Testis (tissue), 2 donors: ENCODE measurements at regions not wholly inside any gene's neighbourhood (a gene's known extent, or its start where the extent isn't known, plus 50 kb on each side); places are given as distances from the start of the nearest gene placed in this dataset.

Experiments
- DNase-seq: peaks from one replicate; pipeline ENCODE4 v3.0.0-alpha.2; 2019
- H3K27ac ChIP-seq, 2 donors: fragments of 200-600 bp; sonication (generic); one replicate each; pipeline ENCODE4 v1.5.1; 2019
- H3K27me3 ChIP-seq: fragments of 200-600 bp; sonication (generic); one replicate; pipeline ENCODE4 v1.5.1; 2019
- H3K36me3 ChIP-seq: fragments of 200-600 bp; sonication (generic); one replicate; pipeline ENCODE4 v1.5.1; 2017; ENCODE audit warnings: low read depth; ENCODE audit errors: missing control alignments
- H3K4me1 ChIP-seq: fragments of 200-600 bp; sonication (generic); one replicate; pipeline ENCODE4 v1.5.1; 2019
- H3K4me3 ChIP-seq, 2 donors: fragments of 200-600 bp; sonication (generic); one replicate each; pipeline ENCODE4 v1.5.1; 2017 to 2019
- H3K9me3 ChIP-seq: fragments of 200-600 bp; sonication (generic); one replicate; pipeline ENCODE4 v1.5.1; 2017
- CTCF ChIP-seq, 3 experiments: fragments of 450-650 bp in 2 of 3; fragments of 200-600 bp in 1 of 3; sonication (generic) in 1 of 3; IDR thresholded peaks; one replicate each; pipeline ENCODE4 v1.5.1; 2016 to 2019; ENCODE audit warnings: antibody characterized with exemption in 3 of 3, mild to moderate bottlenecking in 2 of 3, moderate library complexity in 1 of 3
- POLR2A ChIP-seq: fragments of 450-650 bp; IDR thresholded peaks from one replicate; pipeline ENCODE4 v1.6.1; 2017; ENCODE audit warnings: antibody characterized with exemption, mild to moderate bottlenecking, moderate library complexity
- WGBS, 2 donors: methylation state at CpG; one replicate each; pipeline ENCODE4 v1.1.5; 2018; 5-methylcytosine and 5-hydroxymethylcytosine counted together
- intact Hi-C: fragments of 100-400 bp; cut with DNase I; formaldehyde crosslinking; loops from one replicate; pipeline ENCODE4 v1.15.1; 2023; ENCODE audit warnings: low total_unique reads

- Histone ChIP-seq H3K4me1 (no peaks in the 10 kb centered on the region), H3K4me3 (no peak overlapping the region), H3K27me3 (no peaks in the 10 kb centered on the region), H3K36me3 (no peaks in the 10 kb centered on the region), H3K9me3 (no peaks in the 10 kb centered on the region), H3K27ac (no peak overlapping the region)
- DNase-seq, result peak; percentile 45
- no peak for TF ChIP-seq CTCF (IDR thresholded peaks at IDR 0.05)
- no peak for TF ChIP-seq POLR2A
- intact Hi-C loops, result no loop called here
- 24 to 45% methylated on average over 2 of the region's 2 CpGs for whole genome bisulfite sequencing, 2 donors
These were observed 709.3 kb downstream of the SLC4A3 start for GRCh38 chr2:220336771-220337170.

GRCh38 chr2:220337611-220338440, 710.4 kb downstream of the SLC4A3 start:
- H3K9me3 ChIP-seq, result no peaks in the 10 kb centered on the region
- TF ChIP-seq POLR2A, result no peak
- TF ChIP-seq CTCF (IDR thresholded peaks at IDR 0.05), result no peak
- no peak overlapping the region for H3K27ac ChIP-seq
- no peak overlapping the region for H3K4me3 ChIP-seq
- H3K27me3 ChIP-seq, result no peaks in the 10 kb centered on the region
- H3K36me3 ChIP-seq, result no peaks in the 10 kb centered on the region
- 87 to 91% methylated on average over 2 of the region's 2 CpGs for WGBS, 2 donors
- intact Hi-C loops, result no loop called here
- H3K4me1 ChIP-seq, result no peaks in the 10 kb centered on the region
- no peak for DNase-seq

GRCh38 chr2:220341014-220341413, 713.6 kb downstream of the SLC4A3 start:
- Histone ChIP-seq H3K9me3 (no peaks in the 10 kb centered on the region), H3K27me3 (no peaks in the 10 kb centered on the region), H3K27ac (no peak overlapping the region), H3K4me3 (no peak overlapping the region), H3K36me3 (no peaks in the 10 kb centered on the region), H3K4me1 (no peaks in the 10 kb centered on the region)
- no peak for DNase-seq
- 75 to 83% methylated on average over 3 of the region's 3 CpGs for WGBS, 2 donors
- intact Hi-C loops, result no loop called here
- TF ChIP-seq CTCF (IDR thresholded peaks at IDR 0.05), result no peak
- TF ChIP-seq POLR2A, result no peak

GRCh38 chr2:220346919-220347318, 719.5 kb downstream of the SLC4A3 start:
- WGBS, 2 donors, result 84% methylated on average over 1 of the region's 1 CpG
- H3K36me3 ChIP-seq, result no peaks in the 10 kb centered on the region
- no peak for DNase-seq
- no peaks in the 10 kb centered on the region for H3K4me1 ChIP-seq
- TF ChIP-seq POLR2A, result no peak
- no peak for TF ChIP-seq CTCF (IDR thresholded peaks at IDR 0.05)
- no peak overlapping the region for H3K4me3 ChIP-seq
- intact Hi-C loops, result no loop called here
- no peaks in the 10 kb centered on the region for H3K9me3 ChIP-seq
- H3K27ac ChIP-seq, result no peak overlapping the region
- no peaks in the 10 kb centered on the region for H3K27me3 ChIP-seq

- TF ChIP-seq POLR2A (no peak), CTCF (IDR thresholded peaks at IDR 0.05) (no peak)
- no peak for DNase-seq
- no peaks in the 10 kb centered on the region for H3K9me3 ChIP-seq
- H3K36me3 ChIP-seq, result no peaks in the 10 kb centered on the region
- no peak overlapping the region for H3K4me3 ChIP-seq
- H3K4me1 ChIP-seq, result no peaks in the 10 kb centered on the region
- no peaks in the 10 kb centered on the region for H3K27me3 ChIP-seq
- intact Hi-C loops, result no loop called here
- WGBS, 2 donors, result 68 to 77% methylated on average over 2 of the region's 2 CpGs
- no peak overlapping the region for H3K27ac ChIP-seq
These were observed 720.2 kb downstream of the SLC4A3 start for GRCh38 chr2:220347626-220348025.
